ENCODE measurements at regions not wholly inside any gene's neighbourhood (a gene's known extent, or its start where the extent isn't known, plus 50 kb on each side); places are given as distances from the start of the nearest gene placed in this dataset.

DNA sequence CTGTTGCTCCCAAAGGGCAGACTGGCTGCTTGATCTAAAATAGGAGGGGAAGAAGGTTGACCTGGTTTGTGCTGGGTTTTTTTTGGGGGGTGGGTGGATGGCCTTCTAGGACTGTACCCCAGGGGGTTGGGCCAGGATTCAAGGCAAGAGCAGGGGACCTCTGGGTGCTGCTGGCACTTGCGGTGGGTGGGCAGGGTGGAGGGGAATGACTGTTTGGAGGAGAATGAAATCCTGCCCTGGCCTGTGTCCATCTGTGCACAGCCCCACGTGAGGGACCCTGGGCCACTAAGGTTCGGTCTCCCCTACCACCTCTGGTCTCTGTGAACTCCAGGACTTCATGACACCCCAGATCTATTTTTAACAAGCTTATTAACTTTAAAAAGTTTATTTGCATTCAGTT is 414.2 kb downstream of the PTPRU start:
- DNase-seq (ENCODE audit: low read depth in 3 of 3): no peak

DNA sequence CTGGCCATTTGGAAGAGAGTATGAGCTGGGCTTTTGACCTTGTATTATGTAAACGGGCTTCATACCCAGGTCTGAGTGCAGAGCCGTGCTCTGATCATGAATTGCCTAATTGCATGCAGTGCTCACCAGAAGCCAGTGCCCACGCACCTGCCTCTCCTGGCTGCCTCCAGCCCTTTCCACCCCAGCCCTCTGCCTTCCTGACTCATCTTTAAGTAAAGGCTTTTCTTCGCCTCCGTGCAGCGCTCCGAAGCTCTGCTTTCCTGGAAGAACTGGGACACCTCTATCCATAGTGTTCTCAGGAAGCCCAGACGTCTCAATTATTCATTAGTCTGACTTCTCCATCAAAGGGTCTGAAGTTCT is 413.7 kb downstream of the PTPRU start:
- DNase-seq (ENCODE audit: low read depth in 3 of 3): no peak

DNA sequence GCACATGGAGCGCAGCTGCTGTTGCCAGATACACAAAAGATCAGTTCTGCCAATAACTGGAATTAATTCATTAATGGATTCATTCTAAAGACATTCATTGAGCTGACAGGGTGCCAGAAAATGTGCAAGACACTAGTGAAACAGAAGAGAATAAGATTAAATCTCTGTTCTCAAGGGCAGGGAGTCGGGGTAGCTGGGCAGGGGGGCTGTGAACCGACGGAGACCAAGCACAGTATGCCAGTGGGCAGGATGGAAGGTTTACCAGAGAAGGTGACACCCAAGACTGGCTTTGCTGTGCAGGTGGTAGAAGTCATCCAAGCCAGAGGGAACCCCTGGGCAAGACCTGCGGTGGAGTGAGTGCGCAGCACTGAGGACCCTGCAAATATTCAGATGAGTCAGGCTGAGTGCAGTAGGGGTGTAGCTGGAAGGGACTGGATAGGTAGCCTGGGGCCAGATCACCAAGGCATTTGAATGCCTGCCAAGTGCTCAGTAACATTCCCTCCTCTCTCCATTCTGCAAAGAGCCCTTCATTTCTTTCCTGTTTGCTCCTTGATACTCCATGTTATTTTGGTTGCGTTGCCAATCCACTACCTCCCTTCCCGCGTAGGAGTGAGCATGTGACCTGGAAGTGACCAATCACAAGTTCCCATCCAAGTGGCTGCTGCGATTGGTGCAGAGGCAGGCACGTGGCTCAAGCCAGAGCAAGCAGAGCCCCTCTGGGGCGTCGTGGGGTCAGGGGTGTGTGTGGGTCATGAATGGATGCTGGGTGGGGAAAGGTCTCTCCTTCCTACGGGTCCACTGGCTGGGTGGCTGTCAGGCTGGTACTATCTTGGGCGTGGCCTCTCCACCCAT is 413.1 kb downstream of the PTPRU start:
- no peak for DNase-seq (ENCODE audit: low read depth in 3 of 3)

DNA sequence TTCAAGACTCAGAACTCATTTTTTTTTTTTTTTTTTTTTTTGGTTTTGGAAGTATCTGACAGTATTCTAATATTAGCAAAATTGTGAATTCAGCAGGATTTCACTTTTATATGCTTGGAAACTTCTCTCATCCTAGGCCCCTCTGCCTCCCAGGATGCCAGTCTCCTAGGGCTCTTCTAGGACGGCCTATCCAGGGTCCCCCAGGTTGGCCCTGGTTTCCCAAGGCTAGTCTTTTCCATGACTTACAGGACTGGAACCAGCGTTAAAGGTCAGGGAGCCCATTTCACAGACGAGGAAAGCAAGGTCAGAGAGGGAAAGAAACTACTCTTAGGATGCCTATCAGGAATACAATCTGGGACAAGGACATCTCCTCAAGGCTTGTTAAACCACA is 412.5 kb downstream of the PTPRU start:
- no peak for DNase-seq (ENCODE audit: low read depth in 3 of 3)

DNA sequence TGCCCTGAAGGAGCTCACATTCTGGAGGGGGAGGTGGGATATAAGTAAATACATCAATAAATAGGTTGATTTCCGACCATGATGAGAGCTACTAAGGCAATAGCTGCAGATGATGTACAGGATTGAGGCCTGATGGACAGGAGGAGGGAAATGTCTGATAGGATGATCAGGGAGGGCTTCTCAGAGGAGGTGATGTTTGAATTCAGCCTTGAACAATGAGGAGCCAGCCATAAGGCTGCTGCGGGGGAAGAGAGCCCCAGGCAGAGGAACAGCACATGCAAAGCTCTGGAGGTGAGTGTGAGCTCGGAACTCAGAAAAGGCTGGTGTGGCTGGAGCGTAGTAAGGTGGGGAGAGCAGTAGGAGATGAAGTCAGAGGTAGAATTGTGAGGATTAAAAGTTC is 411.7 kb downstream of the PTPRU start:
- DNase-seq (ENCODE audit: low read depth in 3 of 3): no peak

DNA sequence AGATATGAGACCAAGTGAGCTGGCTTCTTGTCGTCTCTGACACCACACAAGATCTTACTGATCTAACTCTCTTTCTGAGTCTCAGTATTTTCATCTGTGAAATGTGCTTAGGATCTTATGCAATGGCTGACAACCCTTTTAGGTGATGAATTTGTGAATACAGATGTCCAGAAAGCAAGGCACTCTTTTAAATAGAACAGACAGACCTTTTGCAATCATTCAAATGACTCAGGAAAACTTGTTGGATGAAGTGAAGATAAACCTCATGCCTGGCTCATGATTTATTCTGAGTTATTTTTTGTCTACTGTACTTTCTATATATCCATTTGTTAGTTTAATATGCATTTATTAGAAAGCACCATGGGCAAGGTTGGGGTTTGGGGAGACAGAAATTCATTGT is 411.3 kb downstream of the PTPRU start:
- DNase-seq (ENCODE audit: low read depth in 3 of 3): no peak

DNA sequence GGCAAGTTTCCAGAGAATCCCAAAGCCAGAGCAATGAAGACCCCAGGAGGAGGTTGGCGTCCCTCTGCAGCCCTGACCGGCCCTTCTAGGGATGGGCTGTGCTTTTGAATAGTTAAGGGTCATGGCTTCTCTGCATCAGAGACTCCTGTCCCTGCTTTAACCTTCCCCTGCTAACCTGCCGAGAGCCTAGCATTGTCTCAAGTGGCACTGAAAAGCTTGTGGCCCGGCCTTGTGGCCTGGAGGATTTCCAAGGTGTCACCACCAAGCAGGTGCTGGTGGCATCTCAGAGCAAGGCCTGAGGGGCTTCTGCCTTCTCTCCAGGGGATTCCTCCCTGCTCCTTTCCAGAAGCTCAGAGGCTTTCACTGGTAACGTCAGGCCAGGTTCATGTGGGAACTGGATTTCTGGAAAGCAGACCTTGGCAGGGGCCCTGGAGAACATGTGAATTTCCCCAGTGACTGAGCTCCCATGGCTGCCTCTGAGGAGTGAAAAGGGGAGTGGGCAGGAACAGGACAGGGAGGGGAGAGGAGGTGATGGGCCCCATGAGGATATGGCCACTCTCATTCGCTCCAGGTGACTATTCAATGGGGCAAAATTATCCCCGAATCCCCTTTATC is 409.9 kb downstream of the PTPRU start:
- no peak for DNase-seq (ENCODE audit: low read depth in 3 of 3)

DNA sequence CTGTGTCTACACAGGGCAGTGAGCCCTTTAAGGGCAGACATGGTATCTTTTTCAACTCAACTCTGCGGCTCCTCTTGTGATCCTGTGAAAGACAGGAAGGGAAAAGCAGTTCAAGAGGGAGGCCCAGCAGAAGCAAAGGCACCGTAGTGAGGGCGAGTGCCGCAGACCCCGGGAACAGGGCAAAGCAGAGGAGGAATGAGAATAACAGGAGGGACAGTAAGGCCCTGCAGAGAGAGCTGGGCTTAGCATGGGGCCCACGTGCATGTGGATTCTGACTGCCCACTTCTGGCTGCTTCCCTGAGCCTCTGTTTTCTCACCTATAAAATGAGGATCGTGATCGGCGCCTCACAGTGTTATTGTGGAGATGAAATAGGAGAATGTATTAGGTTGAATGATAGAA is 409.3 kb downstream of the PTPRU start:
- no peak for DNase-seq (ENCODE audit: low read depth in 3 of 3)

DNA sequence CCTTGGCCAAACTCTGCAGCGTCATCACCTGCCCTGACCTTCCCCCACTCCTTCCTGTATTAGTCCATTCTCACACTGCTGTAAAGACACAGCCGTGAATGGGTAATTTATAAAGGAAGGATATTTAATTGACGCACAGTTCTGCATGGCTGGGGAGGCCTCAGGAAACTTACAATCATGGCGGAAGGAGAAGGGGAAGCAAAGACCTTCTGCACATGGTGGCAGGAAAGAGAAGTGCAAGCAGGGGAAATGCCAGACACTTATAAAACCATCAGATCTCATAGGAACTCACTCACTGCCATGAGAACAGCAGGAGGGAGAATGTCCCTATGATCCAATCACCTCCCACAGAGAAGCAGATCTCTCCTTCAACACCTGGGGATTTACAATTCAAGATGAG is 408.5 kb downstream of the PTPRU start:
- DNase-seq (ENCODE audit: low read depth in 3 of 3): no peak

DNA sequence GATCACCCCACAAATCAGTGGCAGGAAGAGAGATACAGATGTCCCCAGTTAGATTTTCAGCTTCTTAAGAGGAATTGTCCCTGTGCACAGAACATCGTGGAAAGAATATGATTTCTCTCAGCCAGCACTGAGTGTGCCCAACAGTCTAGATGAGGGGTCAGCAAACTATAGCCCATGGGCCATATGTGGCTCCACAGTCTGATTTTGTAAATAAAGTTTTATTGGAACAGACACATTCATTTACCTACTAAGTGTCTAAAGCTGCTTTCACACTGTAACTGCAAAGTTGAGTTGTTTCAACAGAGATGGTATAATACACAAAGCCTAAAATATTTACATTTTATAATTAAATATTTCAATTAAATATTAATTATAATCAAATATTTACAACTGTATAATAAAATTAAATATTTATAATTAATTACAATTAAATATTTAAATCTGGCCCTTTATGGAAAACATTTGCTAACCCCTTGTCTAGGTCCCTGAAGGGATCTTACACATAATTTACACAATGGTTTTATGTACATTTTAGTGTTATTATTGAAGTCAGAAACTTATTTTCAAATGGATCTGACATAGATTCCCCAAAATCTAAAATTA is 407.6 kb downstream of the PTPRU start:
- DNase-seq (ENCODE audit: low read depth in 3 of 3): no peak

DNA sequence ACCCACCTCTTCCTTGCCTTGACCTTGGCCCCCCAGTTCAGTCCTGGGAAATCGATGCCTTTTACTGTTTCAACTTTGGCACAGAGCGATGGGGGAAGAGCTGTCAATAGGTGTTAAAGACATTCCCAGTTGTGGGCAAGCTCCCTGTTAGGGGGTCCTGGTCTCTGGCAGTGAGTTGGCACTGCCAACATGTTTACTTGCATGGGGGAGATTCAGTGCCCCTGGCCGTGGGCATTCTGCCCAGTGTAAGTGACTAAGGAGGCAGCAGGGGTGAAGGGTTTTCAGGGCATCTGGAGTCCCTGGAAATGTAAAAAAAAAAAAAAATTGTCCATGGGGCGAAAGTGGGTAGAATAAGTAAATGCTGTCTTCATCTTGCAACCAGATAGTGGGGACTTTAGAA is 407.0 kb downstream of the PTPRU start:
- no peak for DNase-seq (ENCODE audit: low read depth in 3 of 3)

DNA sequence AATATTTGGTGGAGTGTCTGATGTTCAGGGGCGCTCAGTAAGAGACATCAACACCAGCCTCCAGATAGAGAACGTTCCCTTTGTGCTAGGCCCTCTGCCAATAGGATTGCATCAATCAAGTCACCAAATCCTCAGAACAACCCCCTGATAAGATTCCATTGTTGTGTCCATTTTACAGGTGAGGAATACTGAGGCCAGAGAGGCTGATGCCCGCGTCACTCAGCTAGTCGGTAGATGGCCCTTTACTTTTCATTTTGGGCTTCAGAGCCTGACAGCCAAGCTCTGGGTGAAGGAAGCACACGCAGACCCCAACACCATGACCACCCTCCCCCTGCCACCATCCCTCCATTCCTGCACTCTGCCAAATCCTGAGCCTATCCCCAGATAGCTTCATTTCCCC is 406.2 kb downstream of the PTPRU start:
- DNase-seq (ENCODE audit: low read depth in 3 of 3): no peak

DNA sequence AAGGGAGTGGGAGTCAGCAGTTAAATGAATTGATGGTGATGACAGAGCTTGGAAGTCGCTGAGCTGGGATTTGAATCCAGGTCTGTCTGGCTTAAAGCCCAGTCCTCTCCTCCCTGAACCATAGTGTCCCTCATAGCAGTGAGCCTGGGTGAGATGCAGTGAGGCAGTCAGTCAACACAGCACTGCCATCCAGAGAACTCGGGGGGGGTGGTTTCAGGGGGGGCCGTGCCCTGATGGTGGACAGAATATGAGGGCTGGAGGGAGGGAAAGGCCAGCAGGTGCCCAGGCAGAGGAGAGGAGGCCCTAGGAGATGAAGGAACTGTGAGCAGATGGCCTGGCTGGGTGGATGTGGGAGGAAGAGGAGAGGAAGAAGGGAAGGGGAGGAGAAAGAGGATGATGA is 405.6 kb downstream of the PTPRU start:
- no peak for DNase-seq (ENCODE audit: low read depth in 3 of 3)

DNA sequence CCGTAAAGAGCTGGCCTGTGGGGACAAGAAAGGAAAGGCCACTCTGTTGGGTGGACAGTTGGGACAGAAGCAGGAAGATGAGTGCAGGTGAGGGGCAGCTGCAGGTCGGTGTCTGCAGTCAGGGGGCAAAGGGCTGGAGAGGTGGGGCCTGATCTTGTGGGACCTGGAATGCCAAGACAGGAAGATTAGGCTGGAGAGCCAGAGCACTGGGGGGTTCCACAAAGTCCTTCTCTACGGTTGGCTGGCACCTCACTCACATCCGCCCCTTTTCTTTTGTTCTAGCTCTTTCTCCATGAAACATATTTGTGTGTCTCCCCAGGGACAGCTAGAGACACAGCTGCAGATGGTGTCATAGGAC is 404.1 kb downstream of the PTPRU start:
- no peak for DNase-seq (ENCODE audit: low read depth in 3 of 3)

DNA sequence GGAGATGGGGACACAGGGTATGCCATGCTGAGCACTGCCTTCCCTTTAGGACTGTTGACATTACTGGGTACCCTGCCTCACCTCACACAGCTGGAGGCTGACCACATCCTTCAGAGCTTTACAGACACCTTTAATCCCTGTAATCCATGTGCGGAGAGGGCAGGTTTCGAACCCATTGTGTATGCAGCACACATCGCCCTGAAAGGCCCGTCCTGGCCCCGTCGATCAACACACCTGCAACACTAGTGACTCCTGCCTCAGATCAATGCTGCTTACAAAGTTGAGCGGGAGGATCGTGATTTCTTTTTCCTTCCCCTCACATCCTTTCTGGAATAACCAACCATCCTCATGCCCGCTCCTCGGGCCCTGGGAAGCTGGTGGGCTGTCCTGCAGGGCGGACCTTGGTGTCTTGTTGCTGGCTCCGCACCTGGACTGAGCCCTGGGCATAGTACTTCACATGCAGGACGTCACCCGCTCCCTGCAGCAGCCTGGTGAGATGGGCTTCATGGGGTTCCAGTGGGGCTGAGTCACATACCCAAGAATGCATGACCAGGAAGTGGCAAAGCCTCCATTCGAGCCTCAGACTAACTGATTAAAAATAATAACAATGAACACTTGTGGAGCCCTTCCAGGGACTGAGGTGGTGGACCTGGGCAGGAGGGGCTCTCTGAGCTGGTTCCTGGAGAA is 403.6 kb downstream of the PTPRU start:
- no peak for DNase-seq (ENCODE audit: low read depth in 3 of 3)

DNA sequence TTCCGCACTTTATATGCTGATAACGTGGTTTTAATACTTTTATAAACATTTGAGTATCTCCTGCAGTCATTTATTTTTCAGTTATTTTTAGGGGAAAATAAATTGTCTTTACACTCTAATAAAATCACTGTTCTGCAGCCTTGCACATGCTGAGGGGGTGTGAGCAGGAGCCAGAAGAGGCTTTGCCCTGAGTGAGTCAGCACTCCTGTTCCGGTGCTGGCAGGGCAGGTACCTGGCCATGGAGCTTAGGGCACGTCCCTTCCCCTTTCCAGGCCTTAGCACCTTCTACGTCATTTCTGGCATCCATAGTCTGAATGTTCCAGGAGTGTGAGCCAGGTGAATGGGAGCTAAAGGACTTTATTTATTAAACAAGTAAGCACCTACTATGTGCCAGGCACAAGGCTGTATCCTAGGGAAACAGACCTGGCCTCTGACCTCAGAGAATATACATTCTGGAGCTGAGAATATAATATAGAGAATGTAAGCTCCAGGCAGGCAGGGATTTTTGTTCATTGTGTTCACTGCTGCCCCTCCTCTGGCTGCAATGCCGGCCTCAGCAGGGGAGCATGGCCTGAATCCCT is 402.9 kb downstream of the PTPRU start:
- DNase-seq (ENCODE audit: low read depth in 3 of 3): no peak

DNA sequence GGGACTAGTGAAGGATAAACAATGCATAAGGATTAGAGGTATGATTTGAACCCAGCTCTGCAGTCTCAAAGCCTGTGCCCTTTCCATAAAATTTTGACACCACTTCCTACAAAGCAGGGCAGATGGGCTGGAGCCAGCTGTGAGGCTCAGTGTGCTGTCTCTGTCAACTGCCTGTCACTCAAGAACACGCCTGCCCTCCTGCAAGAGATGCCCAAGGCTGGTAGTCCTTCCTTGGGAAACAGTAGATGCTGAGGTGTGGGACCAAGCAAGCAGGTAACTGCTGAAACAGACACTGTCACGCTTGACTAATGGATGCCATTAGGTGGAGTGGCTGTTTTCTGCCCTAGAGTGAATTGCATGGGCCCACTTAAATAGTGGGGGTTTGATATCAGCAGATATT is 402.0 kb downstream of the PTPRU start:
- DNase-seq (ENCODE audit: low read depth in 3 of 3): no peak

DNA sequence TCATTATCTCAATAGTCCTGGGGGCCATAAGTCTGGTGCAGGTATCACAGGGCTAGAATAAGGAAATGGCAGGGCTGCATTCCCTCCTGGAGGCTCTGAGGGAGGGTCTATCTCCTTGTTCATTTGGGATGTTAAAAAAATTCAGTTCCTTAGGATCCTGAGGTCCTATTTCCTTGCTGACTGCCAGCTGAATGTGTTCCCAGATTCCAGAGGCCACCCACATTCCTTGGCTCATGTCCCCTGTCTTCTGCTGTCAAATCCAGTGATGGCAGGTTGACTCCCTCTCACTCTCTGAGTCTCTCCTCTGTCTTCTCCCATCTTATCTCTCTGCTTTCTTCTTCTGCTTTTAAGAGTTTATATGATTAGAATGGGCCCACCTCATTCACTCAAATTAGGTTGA is 400.6 kb downstream of the PTPRU start:
- no peak for DNase-seq (ENCODE audit: low read depth in 3 of 3)

DNA sequence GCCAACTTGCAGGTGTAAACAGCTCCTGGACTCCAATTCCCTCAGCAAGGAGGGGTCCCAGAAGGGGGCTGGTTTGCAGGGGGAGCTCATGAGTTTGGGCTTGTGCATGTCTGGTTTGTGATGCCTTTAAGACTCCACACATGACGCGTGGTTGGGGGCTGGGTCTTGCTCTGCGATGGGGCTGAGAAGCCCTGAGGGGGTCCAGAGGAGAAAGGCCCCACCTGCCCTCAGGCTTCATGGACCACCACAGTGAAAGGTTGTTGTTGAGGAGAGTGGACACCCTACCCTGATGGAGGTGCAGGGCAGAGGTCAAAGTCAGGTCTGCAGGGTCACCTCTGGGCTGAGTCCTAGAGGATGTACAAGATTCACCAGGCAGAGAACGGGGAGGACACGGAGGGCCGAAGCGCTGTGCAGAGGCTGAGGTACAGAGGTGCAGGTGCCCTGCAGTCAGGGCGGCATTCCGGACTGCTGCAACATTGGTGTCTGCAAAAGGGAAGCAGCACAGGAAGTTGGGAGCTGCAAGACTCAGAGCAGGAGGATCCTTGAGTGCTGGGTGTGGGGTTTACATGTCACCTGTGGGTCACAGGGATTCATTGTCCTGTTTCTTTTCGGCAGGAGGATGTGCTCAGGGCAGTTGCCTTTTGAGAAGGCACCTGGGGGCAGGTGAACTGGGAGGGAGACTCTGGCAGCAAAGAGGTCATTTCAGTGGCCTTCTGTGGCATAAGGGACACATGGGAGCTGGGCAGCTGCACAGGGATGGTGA is 399.4 kb downstream of the PTPRU start:
- no peak for DNase-seq (ENCODE audit: low read depth in 3 of 3)

DNA sequence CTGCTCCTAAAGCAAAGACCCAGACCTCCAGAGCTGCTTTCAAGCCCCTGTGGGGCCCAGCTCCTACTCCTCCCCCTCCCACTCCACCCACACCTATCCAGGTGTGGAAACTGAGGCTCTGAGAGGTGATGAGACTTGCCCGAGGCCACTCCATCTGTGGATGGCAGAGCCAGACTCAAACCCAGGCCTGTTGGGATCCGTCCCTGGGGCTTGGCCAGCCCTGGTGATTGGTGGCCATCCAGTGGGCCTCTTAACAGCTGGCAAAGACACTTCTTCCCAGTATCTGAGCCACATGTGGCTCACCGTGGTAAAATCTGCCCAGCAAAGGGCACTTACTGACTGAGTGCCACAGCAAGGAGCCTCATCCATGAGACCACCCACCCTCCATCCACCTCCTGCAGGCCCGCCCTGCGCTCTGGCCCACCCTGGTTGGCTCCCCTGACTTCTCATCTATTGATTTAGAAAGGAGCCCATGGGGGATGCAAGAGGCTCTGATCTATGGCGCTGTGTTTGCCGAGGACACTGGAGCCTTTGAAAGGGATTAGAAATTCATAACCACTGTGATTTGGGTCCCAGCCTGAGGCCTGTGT is 398.5 kb downstream of the PTPRU start:
- no peak for DNase-seq (ENCODE audit: low read depth in 3 of 3)

DNA sequence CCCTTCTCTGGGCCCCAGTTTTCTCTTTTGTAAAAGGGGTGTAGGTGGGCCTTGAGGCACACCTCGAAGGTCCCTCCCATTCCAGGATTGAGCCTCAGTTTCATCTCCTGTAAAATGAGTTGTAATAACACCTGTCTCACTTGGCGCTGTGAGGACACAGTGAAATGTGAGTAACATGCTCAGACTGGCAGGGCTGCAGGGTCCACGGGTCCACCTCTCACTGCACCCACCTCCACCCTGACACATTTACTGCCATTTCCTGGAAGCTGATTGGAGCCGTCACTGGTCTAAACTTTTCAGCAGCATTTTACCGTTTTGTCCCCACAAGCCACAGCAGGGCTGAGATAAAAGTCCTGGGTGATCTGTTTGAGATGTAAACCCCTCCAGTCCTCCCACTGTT is 398.0 kb downstream of the PTPRU start:
- no peak for DNase-seq (ENCODE audit: low read depth in 3 of 3)

Measured in stimulated activated CD4-positive, alpha-beta T cell treated with anti-CD3 and anti-CD28 coated beads, TNF-alpha, amount 100 ng/mL, for 48 hours (primary cell).